Activated CD8-positive, alpha-beta memory T cell treated with anti-CD3 and anti-CD28 coated beads for 48 hours (primary cell): ENCODE measurements at regions not wholly inside any gene's neighbourhood (a gene's known extent, or its start where the extent isn't known, plus 50 kb on each side); places are given as distances from the start of the nearest gene placed in this dataset.

ENCODE experiments used
- DNase-seq, 3 experiments: peaks; one replicate each; pipeline ENCODE4 v3.0.0-alpha.2; 2020; ENCODE audit warnings: low read depth in 2 of 3, low spot score in 2 of 3

DNA sequence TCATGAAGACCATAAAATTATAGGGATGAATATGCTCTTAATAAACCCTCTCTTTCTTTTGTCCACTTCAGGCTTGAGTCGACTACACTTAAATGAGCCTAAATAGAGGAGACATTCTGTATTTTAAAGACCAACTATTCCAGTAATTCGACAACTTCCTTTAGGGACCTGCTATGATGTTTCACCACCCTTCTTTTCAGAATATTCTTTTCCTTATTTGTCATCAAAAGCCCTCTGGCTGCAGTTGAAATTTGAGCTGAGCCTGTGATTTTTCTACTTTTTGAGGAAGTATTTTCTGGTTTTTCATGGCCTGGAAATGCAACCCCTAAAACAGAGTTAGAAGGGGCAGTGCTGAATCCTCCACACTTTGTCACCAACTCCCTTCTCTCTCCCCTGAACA, 287.0 kb downstream of the EPHA4 start:
- no peak for DNase-seq

DNA sequence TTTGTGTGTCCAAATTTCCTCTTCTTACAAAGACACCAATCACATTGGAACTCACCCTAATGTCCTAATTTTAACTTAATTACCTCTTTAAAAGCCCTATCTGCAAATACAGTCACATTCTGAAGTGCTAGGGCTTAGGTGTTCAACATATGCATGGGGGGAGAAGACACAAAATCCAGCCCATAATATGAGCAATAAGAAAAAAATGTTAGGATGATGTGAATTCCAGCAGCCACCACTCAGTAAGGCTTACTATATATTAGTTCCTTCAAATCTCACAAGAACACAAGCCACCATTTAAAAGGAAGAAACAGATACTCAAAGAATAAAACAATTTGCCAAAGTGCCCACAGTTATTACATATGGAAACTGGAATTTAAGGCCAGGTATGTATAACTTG, 285.7 kb downstream of the EPHA4 start:
- DNase-seq = no peak

DNA sequence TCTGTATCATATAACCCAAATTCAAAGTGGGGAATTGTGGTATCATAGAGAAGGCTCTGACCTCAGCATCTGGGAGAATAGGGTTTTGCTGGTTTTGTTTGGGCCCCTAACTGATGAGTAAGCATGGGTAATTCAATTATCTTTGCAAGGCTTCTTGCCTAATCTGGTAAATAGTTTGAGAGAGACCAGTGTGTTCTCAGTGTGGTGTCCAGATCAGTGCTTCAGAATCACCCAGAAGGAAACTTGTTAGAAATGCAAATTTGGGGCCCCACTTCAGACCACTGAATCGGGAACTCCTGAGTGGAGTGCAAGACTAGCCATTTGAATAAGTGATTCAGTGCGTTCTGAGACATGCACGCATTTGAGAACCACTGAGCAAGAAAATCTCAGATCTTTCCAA, 282.7 kb downstream of the EPHA4 start:
- DNase-seq = no peak

GRCh38 chr2:221289846-221290245, 282.3 kb downstream of the EPHA4 start:
- DNase-seq = no peak

- no peak for DNase-seq
Observed at GRCh38 chr2:221293949-221294742, 278.0 kb downstream of the EPHA4 start.

- DNase-seq = no peak
Observed at GRCh38 chr2:221304916-221305315, 267.2 kb downstream of the EPHA4 start.

- no peak for DNase-seq
Observed at GRCh38 chr2:221308507-221309066, 263.5 kb downstream of the EPHA4 start.

GRCh38 chr2:221309892-221310583, 262.1 kb downstream of the EPHA4 start:
- DNase-seq = no peak

DNA sequence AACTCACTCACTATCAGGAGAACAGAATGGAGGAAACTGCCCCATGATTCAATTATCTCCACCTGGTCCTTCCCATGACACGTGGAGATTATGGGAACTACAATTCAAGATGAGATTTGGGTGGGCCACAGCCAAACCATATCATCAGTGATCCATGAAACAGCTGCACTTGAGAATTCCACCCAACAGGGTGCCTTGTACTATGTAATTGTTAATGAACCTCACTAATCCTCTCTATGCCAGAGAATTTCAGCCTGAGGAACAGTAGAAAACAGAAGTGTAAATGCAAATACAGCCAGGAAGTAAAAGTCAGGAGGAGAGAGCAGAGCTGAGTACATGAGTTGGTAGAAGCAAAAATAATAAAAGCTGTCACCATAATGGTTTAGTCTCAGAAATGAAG, 261.4 kb downstream of the EPHA4 start:
- no peak for DNase-seq

DNA sequence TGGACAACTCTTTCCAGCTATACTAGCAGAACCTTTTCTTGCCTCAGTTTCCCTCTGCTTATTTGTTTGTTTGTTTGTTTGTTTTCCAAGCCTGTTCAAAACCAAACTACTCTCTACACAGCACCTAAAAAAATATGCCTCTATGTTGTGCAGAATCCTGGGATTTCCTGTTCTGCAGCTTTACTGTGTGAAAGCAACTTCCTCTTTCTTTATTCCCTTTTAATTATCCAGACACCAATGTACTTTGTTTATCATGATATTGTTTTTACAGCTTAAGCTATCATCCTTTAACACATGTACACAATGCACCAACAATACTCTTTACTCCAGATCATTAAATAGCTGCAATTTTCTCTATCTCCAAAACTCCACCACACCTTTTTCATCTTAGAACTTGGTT, 259.5 kb downstream of the EPHA4 start:
- no peak for DNase-seq

GRCh38 chr2:221314786-221315185, 257.3 kb downstream of the EPHA4 start:
- DNase-seq = no peak

DNA sequence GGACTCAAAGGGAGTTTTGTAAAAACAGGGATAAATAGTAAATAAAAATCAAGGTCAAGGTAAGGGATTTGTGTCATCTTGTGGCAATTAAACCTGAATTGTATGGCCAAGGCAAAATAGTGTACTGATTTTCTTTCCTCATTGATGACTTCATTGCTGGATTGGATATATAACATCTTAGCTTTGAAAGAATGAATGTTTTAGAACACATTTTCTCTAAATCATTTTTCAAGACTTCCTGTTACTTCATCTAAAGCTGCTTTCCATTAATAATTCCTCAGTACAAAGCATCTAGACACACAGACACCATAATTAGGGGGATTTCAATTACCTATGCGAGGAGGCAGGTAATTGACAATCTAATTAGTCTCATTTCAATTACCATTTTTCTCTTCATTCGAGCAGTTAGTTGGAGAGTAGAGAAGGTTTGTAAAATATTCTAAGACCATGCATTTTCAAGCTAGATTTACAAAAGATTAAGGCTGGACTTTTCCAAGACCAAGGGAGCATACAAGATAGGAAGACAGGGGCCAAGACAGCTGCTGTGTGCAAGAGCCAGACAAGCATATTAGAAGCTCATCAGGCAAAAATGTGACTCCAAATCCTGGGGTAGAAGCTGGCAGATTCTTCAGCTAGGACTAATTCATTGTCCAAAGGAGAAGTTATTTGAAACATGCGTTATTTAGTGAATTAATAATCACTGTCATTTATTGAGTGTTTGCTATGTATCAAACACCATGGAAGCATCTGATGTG, 253.6 kb downstream of the EPHA4 start:
- no peak for DNase-seq

- no peak for DNase-seq
Observed at GRCh38 chr2:221322741-221323140, 249.4 kb downstream of the EPHA4 start.

DNA sequence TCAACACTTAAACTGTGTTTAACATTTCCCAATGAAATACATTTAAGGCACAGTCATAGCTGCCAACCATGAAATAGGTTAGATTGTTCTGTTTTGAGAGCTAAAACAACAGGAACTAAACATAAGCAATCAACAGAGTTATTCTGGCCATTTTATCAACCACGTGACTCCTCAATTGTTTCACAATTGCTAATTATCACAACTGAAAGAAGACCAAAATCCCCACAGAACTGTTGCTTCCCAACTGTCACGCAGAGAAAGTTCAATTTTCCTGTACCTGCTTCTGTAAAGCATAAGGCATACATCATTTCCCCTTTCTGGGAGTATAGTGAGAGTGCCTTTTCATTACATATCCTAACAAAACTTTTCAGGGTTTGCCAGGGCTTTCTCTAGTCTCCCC, 248.6 kb downstream of the EPHA4 start:
- no peak for DNase-seq

DNA sequence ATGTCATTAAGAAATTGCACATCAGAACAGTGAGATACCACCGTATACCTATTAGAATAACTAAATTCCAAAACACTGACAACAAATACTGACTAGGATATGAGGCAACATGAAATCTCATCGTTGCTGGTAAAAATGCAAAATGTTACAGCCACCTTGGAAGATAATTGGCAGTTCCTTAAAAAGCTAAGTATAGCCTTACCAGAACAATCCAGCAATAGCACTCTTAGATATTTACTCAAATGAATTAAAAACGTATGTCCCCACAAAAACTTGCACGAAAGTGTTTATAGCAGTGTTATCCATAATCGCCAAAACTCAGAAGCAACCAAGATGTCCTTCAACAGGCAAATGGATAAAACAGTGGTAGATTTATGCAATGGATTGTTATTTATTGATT, 241.7 kb downstream of the EPHA4 start:
- no peak for DNase-seq

DNA sequence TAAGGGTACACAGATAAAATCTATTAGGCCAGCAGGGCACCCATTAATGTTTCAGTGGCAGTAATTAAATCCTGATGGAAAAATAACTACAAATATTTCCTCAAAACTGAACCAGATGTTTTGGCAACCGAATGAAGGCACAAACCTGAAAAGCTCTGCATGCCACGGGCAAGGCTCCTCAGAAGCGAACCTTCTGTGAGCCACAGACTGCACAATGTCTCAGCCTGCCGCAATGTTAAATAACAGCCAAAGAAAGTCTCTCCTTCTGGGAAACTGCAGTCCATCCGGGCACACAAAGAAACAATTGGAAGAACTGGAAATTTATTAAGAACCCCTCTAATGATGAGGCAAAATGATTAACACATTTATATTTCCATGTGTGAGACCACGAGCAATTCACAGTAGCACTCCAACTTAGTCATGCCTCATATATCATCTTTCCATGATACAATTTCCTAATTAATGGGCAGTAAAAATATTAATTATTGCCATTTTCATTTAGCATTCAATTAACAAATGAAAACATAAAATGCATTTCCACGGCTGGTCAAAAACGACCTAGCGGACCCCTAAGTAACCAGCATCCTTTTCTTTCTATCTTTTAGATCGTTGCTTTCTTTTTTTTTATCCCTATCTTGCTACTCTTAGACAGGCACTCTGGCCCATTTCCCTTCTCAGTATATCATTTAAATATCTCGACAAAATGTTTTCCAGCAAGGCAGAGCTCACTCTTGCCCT, 237.5 kb downstream of the EPHA4 start:
- no peak for DNase-seq

GRCh38 chr2:221335219-221335752, 236.8 kb downstream of the EPHA4 start:
- DNase-seq = no peak

DNA sequence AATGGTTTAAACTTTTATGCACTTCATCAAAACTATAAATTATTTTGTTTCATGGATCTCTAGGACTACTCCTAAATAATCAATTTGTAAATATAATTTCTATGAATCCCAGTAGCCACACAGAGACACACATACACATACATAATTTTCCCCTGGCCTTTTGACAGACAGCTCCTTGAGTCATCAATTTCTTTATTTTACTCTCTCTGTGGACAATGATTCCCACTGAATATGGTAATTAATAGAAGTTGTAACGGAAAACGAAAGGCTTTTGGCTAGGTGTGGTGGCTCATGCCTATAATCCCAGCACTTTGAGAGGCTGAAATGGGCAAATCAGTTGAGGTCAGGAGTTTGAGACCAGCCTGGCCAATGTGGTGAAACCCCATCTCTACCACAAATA, 235.1 kb downstream of the EPHA4 start:
- DNase-seq = no peak

DNA sequence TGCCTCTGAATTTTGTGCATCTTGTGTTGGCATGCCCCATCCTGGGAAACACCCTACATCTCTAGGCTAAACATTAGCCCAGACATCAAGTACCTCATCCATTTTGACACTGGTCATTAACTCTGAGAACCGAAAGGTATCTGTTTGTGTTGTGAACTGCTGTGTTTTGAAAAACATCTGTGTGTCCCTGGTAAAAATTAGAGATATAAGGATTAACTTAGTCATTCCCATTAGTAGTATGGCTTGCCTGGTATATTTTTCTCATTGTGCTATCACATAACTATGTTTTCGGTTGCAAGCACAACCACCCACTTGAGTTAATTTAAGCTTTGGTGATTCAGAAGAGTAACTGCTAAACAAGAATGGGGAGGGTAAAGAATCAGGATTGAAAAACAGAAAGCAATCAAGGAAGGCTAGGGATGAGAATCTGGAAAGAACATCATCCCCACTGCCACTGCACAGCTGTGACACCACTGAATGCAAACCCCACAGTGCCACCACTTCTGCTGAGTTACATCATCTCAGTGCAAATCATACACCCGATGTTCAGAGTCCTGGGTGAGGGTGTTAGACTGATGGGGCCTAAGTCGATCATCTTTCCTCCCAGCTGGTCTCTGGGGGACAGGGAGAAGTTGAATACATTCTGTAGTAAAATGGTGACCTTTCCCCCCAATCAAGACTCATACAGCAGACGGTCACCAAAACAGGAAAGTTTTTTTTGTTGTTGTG, 234.0 kb downstream of the EPHA4 start:
- DNase-seq = no peak

- no peak for DNase-seq
Observed at GRCh38 chr2:221342388-221342787, 229.7 kb downstream of the EPHA4 start.
